ENCODE measurements at regions not wholly inside any gene's neighbourhood (a gene's known extent, or its start where the extent isn't known, plus 50 kb on each side); places are given as distances from the start of the nearest gene placed in this dataset.

GRCh38 chr7:113247198-113247597, 128.8 kb upstream of the SMIM30 start:
- TF ChIP-seq, protein P1, sequence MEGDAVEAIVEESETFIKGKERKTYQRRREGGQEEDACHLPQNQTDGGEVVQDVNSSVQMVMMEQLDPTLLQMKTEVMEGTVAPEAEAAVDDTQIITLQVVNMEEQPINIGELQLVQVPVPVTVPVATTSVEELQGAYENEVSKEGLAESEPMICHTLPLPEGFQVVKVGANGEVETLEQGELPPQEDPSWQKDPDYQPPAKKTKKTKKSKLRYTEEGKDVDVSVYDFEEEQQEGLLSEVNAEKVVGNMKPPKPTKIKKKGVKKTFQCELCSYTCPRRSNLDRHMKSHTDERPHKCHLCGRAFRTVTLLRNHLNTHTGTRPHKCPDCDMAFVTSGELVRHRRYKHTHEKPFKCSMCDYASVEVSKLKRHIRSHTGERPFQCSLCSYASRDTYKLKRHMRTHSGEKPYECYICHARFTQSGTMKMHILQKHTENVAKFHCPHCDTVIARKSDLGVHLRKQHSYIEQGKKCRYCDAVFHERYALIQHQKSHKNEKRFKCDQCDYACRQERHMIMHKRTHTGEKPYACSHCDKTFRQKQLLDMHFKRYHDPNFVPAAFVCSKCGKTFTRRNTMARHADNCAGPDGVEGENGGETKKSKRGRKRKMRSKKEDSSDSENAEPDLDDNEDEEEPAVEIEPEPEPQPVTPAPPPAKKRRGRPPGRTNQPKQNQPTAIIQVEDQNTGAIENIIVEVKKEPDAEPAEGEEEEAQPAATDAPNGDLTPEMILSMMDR (IDR thresholded peaks at IDR 0.05; ENCODE audit: low read depth, low read length, missing input control): no peak
- TF ChIP-seq MAX (IDR thresholded peaks at IDR 0.05) (no peak), GABPA (IDR thresholded peaks at IDR 0.05 in 1 of 2, conservative IDR thresholded peaks at IDR 0.05 in 1 of 2) (no peak), RAD21 (IDR thresholded peaks at IDR 0.05) (no peak), TAF1 (conservative IDR thresholded peaks at IDR 0.05) (no peak), YY1 (IDR thresholded peaks at IDR 0.05) (no peak), RXRA (IDR thresholded peaks at IDR 0.05) (no peak)
- TF ChIP-seq, protein P2, sequence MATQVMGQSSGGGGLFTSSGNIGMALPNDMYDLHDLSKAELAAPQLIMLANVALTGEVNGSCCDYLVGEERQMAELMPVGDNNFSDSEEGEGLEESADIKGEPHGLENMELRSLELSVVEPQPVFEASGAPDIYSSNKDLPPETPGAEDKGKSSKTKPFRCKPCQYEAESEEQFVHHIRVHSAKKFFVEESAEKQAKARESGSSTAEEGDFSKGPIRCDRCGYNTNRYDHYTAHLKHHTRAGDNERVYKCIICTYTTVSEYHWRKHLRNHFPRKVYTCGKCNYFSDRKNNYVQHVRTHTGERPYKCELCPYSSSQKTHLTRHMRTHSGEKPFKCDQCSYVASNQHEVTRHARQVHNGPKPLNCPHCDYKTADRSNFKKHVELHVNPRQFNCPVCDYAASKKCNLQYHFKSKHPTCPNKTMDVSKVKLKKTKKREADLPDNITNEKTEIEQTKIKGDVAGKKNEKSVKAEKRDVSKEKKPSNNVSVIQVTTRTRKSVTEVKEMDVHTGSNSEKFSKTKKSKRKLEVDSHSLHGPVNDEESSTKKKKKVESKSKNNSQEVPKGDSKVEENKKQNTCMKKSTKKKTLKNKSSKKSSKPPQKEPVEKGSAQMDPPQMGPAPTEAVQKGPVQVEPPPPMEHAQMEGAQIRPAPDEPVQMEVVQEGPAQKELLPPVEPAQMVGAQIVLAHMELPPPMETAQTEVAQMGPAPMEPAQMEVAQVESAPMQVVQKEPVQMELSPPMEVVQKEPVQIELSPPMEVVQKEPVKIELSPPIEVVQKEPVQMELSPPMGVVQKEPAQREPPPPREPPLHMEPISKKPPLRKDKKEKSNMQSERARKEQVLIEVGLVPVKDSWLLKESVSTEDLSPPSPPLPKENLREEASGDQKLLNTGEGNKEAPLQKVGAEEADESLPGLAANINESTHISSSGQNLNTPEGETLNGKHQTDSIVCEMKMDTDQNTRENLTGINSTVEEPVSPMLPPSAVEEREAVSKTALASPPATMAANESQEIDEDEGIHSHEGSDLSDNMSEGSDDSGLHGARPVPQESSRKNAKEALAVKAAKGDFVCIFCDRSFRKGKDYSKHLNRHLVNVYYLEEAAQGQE (IDR thresholded peaks at IDR 0.05): no peak

All from liver (tissue), 3 donors.